H9 (cell line): ENCODE measurements at regions not wholly inside any gene's neighbourhood (a gene's known extent, or its start where the extent isn't known, plus 50 kb on each side); places are given as distances from the start of the nearest gene placed in this dataset.

Source experiments
- DNase-seq: peaks from one replicate; pipeline ENCODE4 v3.0.0-alpha.2; 2017
- H2AFZ ChIP-seq: one replicate; pipeline ENCODE4 v1.6.1; 2013; ENCODE audit warnings: mild to moderate bottlenecking, low read length, control low read depth, moderate library complexity
- H2AK5ac ChIP-seq: 2 replicates; pipeline ENCODE4 v1.6.1; 2013; ENCODE audit warnings: low read length, control low read depth, mixed read lengths; ENCODE audit not compliant: insufficient read length
- H2BK120ac ChIP-seq: one replicate; pipeline ENCODE4 v1.6.1; 2013; ENCODE audit warnings: low read depth, mild to moderate bottlenecking, low read length, control low read depth, inconsistent platforms; ENCODE audit not compliant: poor library complexity, severe bottlenecking
- H2BK12ac ChIP-seq: 2 replicates; pipeline ENCODE4 v1.6.1; 2013; ENCODE audit warnings: low read length, control low read depth, mixed read lengths, low read depth; ENCODE audit not compliant: insufficient read length
- H2BK15ac ChIP-seq: 2 replicates; pipeline ENCODE4 v1.6.1; 2013; ENCODE audit warnings: low read depth, low read length, control low read depth
- H2BK20ac ChIP-seq: one replicate; pipeline ENCODE4 v1.6.1; 2013; ENCODE audit warnings: low read depth, mild to moderate bottlenecking, low read length, control low read depth, inconsistent platforms; ENCODE audit not compliant: poor library complexity, severe bottlenecking
- H2BK5ac ChIP-seq: 2 replicates; pipeline ENCODE4 v1.6.1; 2013; ENCODE audit warnings: low read length, control low read depth, mixed read lengths; ENCODE audit not compliant: insufficient read length
- H3K14ac ChIP-seq: 2 replicates; pipeline ENCODE4 v1.6.1; 2013; ENCODE audit warnings: low read length, control low read depth; ENCODE audit not compliant: insufficient read depth
- H3K18ac ChIP-seq: 2 replicates; pipeline ENCODE4 v1.6.1; 2013; ENCODE audit warnings: low read depth, mild to moderate bottlenecking, mixed read lengths, low read length, control low read depth; ENCODE audit not compliant: insufficient read length
- H3K23ac ChIP-seq: 2 replicates; pipeline ENCODE4 v1.6.1; 2013; ENCODE audit warnings: low read length, control low read depth, mixed read lengths, low read depth; ENCODE audit not compliant: insufficient read length
- H3K23me2 ChIP-seq: 2 replicates; pipeline ENCODE4 v1.6.1; 2013; ENCODE audit warnings: low read depth, mild to moderate bottlenecking, mixed read lengths, low read length, control low read depth; ENCODE audit not compliant: insufficient read length, poor library complexity, severe bottlenecking
- H3K27ac ChIP-seq: 2 replicates; pipeline ENCODE4 v1.5.1; 2013; ENCODE audit warnings: low read length, control low read depth, mixed read lengths, low read depth; ENCODE audit not compliant: insufficient read length
- H3K27me3 ChIP-seq: 2 replicates; pipeline ENCODE4 v1.6.1; 2013; ENCODE audit warnings: low read length, control low read depth, inconsistent platforms; ENCODE audit not compliant: insufficient read depth
- H3K4ac ChIP-seq: 2 replicates; pipeline ENCODE4 v1.6.1; 2013; ENCODE audit warnings: low read depth, mild to moderate bottlenecking, control low read depth, inconsistent platforms, low read length, moderate library complexity
- H3K4me1 ChIP-seq: 2 replicates; pipeline ENCODE4 v1.6.1; 2013; ENCODE audit warnings: low read length, control low read depth, inconsistent platforms; ENCODE audit not compliant: insufficient read depth
- H3K4me2 ChIP-seq: 2 replicates; pipeline ENCODE4 v1.6.1; 2013; ENCODE audit warnings: low read length, control low read depth, mixed read lengths; ENCODE audit not compliant: insufficient read length, insufficient read depth
- H3K56ac ChIP-seq: 2 replicates; pipeline ENCODE4 v1.6.1; 2013; ENCODE audit warnings: low read depth, mild to moderate bottlenecking, mixed read lengths, low read length, control low read depth; ENCODE audit not compliant: insufficient read length
- H3K79me1 ChIP-seq: 2 replicates; pipeline ENCODE4 v1.6.1; 2013; ENCODE audit warnings: low read depth, mild to moderate bottlenecking, moderate library complexity, low read length, control low read depth, inconsistent platforms; ENCODE audit not compliant: insufficient read depth, poor library complexity, severe bottlenecking
- H3K79me2 ChIP-seq: 2 replicates; pipeline ENCODE4 v1.6.1; 2013; ENCODE audit warnings: low read length, control low read depth, inconsistent platforms; ENCODE audit not compliant: insufficient read depth
- H3K9ac ChIP-seq: 2 replicates; pipeline ENCODE4 v1.6.1; 2013; ENCODE audit warnings: low read length, control low read depth, mixed read lengths; ENCODE audit not compliant: insufficient read length; ENCODE audit errors: extremely low read depth
- H3K9me3 ChIP-seq: one replicate; pipeline ENCODE4 v1.6.1; 2013; ENCODE audit warnings: low read depth, low read length, inconsistent platforms; ENCODE audit not compliant: control insufficient read depth
- H3T11ph ChIP-seq: one replicate; pipeline ENCODE4 v1.6.1; 2013; ENCODE audit warnings: mild to moderate bottlenecking, low read length, control low read depth, inconsistent platforms
- H4K20me1 ChIP-seq: one replicate; pipeline ENCODE4 v1.6.1; 2013; ENCODE audit not compliant: control insufficient read depth, insufficient read length, insufficient read depth
- H4K5ac ChIP-seq: 2 replicates; pipeline ENCODE4 v1.6.1; 2013; ENCODE audit warnings: low read depth, mild to moderate bottlenecking, mixed read lengths, low read length, control low read depth; ENCODE audit not compliant: insufficient read length
- H4K8ac ChIP-seq: replicated peaks from 2 replicates; pipeline ENCODE4 v1.6.1; 2013; ENCODE audit warnings: low read length, control low read depth, mixed read lengths, low read depth; ENCODE audit not compliant: insufficient read length
- H4K91ac ChIP-seq: 2 replicates; pipeline ENCODE4 v1.6.1; 2013; ENCODE audit warnings: low read depth, mild to moderate bottlenecking, moderate library complexity, mixed read lengths, low read length, control low read depth; ENCODE audit not compliant: insufficient read length
- H3K27ac Mint-ChIP-seq, 3 experiments: 2 replicates in 2 of 3; 3 replicates in 1 of 3; pipeline ENCODE4 v1.8.0; 2020 to 2021; ENCODE audit warnings: mixed read lengths in 3 of 3, mild to moderate bottlenecking in 1 of 3, moderate library complexity in 1 of 3
- H3K27me3 Mint-ChIP-seq: 2 replicates; pipeline ENCODE4 v1.8.0; 2021; ENCODE audit warnings: low read depth, mild to moderate bottlenecking, moderate library complexity, mixed read lengths
- H3K36me3 Mint-ChIP-seq, 3 experiments: 2 replicates in 2 of 3; 3 replicates in 1 of 3; pipeline ENCODE4 v1.8.0; 2020 to 2021; ENCODE audit warnings: low read depth in 3 of 3, mixed read lengths in 3 of 3; ENCODE audit not compliant: insufficient read depth in 1 of 3
- H3K4me1 Mint-ChIP-seq, 2 experiments: 2 replicates each; pipeline ENCODE4 v1.8.0; 2020; ENCODE audit warnings: mixed read lengths in 2 of 2
- H3K4me3 Mint-ChIP-seq, 2 experiments: 2 replicates in 1 of 2; 3 replicates in 1 of 2; pipeline ENCODE4 v1.8.0; 2020 to 2021; ENCODE audit warnings: mild to moderate bottlenecking in 2 of 2, mixed read lengths in 2 of 2, moderate library complexity in 1 of 2
- H3K9me3 Mint-ChIP-seq, 2 experiments: 2 replicates in 1 of 2; 3 replicates in 1 of 2; pipeline ENCODE4 v1.8.0; 2020; ENCODE audit warnings: mild to moderate bottlenecking in 2 of 2, mixed read lengths in 2 of 2, moderate library complexity in 1 of 2
- CTCF ChIP-seq: fragments of 200-600 bp; sonication (generic); conservative IDR thresholded peaks from 3 replicates; pipeline ENCODE4 v1.8.0; 2021; ENCODE audit warnings: antibody characterized with exemption, mild to moderate bottlenecking
- WGBS: extraction: QIAGEN DNeasy Blood & Tissue Kit; methylation state at CpG from one replicate; pipeline ENCODE4 v1.1.7; 2013; ENCODE audit warnings: missing lambda C conversion rate, low lambda C conversion rate, mixed read lengths; ENCODE audit not compliant: insufficient read length; ENCODE audit errors: extremely low coverage; 5-methylcytosine and 5-hydroxymethylcytosine counted together

GRCh38 chr4:127211650-127212560 lies 420.9 kb upstream of the INTU start:
- no peak overlapping the region for H3K56ac ChIP-seq
- H3K27ac ChIP-seq: no peak overlapping the region
- H3K23ac ChIP-seq: no peak overlapping the region
- H3K9ac ChIP-seq: no peak overlapping the region
- no peak overlapping the region for H2BK120ac ChIP-seq
- no peak overlapping the region for H2BK20ac ChIP-seq
- H3K18ac ChIP-seq: no peak overlapping the region
- no peak overlapping the region for H3K4ac ChIP-seq
- no peaks in the 10 kb centered on the region for H3K9me3 ChIP-seq
- no peak overlapping the region for H2BK12ac ChIP-seq
- H3K36me3 Mint-ChIP-seq: peaks cover 0 to 4% (median 3%) of the 10 kb centered on the region in 3 experiments; a peak in 3 of 7 replicates
- no peak overlapping the region for H2BK5ac ChIP-seq
- H2AFZ ChIP-seq: no peak overlapping the region
- no peak overlapping the region for H3K4me2 ChIP-seq
- H4K8ac ChIP-seq: no peak overlapping the region
- no peak overlapping the region for H2AK5ac ChIP-seq
- no peak overlapping the region for H4K5ac ChIP-seq
- H4K91ac ChIP-seq: no peak overlapping the region
- no peak overlapping the region for H3T11ph ChIP-seq
- no peaks in the 10 kb centered on the region for H3K27me3 ChIP-seq
- H3K4me1 ChIP-seq: no peaks in the 10 kb centered on the region
- no peak overlapping the region for H2BK15ac ChIP-seq
- no peaks in the 10 kb centered on the region for H4K20me1 ChIP-seq
- H3K14ac ChIP-seq: no peak overlapping the region
- peaks cover 4 to 9% of the 10 kb centered on the region in 2 experiments; a peak in 4 of 5 replicates for H3K9me3 Mint-ChIP-seq
- H3K4me3 Mint-ChIP-seq: no peak overlapping the region
- no peaks in the 10 kb centered on the region for H3K79me2 ChIP-seq
- no peaks in the 10 kb centered on the region for H3K79me1 ChIP-seq
- H3K27me3 Mint-ChIP-seq: no peaks in the 10 kb centered on the region
- no peak for TF ChIP-seq CTCF
- peaks cover 8 to 14% of the 10 kb centered on the region in 2 experiments for H3K4me1 Mint-ChIP-seq
- H3K23me2 ChIP-seq: no peaks in the 10 kb centered on the region
- H3K27ac Mint-ChIP-seq: no peak overlapping the region
- DNase-seq: no peak
- WGBS: no CpG with 5 or more reads among the region's 4 CpGs
